ENCODE measurements at regions not wholly inside any gene's neighbourhood (a gene's known extent, or its start where the extent isn't known, plus 50 kb on each side); places are given as distances from the start of the nearest gene placed in this dataset.

- Histone ChIP-seq H2AK9ac (replicated peaks; ENCODE audit: low read depth, low read length, poor library complexity) (no peak overlapping the region), H3K27ac (ENCODE audit: insufficient read depth, low read length) (no peak overlapping the region), H3K9me3 (ENCODE audit: control insufficient read depth, insufficient read depth, low read length) (peaks cover 31% of the 10 kb centered on the region), H3K36me3 (ENCODE audit: control insufficient read depth, insufficient read depth, low read length) (no peaks in the 10 kb centered on the region), H2AK5ac (ENCODE audit: low read depth, low read length) (no peak overlapping the region), H2AFZ (replicated peaks; ENCODE audit: low read length, poor library complexity) (no peak overlapping the region), H2BK5ac (ENCODE audit: low read depth, low read length, poor library complexity, severe bottlenecking) (no peak overlapping the region), H3K23ac (ENCODE audit: low read depth, low read length) (no peak overlapping the region), H2BK15ac (ENCODE audit: low read depth, low read length) (no peak overlapping the region), H3K4me1 (ENCODE audit: control insufficient read depth, insufficient read depth, low read length) (no peaks in the 10 kb centered on the region), H3K27me3 (ENCODE audit: control insufficient read depth, insufficient read depth, low read length) (no peaks in the 10 kb centered on the region), H3K4me3 (ENCODE audit: insufficient read depth, low read depth, low read length) (no peak overlapping the region), H4K8ac (ENCODE audit: low read depth in 2 of 2, low read length in 2 of 2) (no peak overlapping the region), H3K79me1 (ENCODE audit: low read depth in 1 of 2, low read length in 2 of 2) (no peaks in the 10 kb centered on the region), H3K4ac (ENCODE audit: low read depth, low read length) (no peak overlapping the region), H4K91ac (ENCODE audit: insufficient read depth, low read depth, low read length) (no peak overlapping the region), H2BK20ac (ENCODE audit: low read depth, low read length) (no peak overlapping the region), H2BK120ac (ENCODE audit: low read depth, low read length) (no peak overlapping the region), H3K56ac (ENCODE audit: extremely low read depth, insufficient read depth, low read length) (no peak overlapping the region), H3K9me1 (ENCODE audit: insufficient read depth, low read length) (no peaks in the 10 kb centered on the region), H3K18ac (ENCODE audit: low read depth, low read length) (no peak overlapping the region), H4K20me1 (ENCODE audit: insufficient read depth, low read length) (no peaks in the 10 kb centered on the region), H3K9ac (ENCODE audit: low read depth, low read length) (no peak overlapping the region), H3K14ac (replicated peaks; ENCODE audit: low read depth, low read length) (no peak overlapping the region), H4K5ac (ENCODE audit: low read depth, low read length) (no peak overlapping the region), H3K4me2 (ENCODE audit: low read depth, low read length) (no peak overlapping the region)
- in situ Hi-C loops (cut with MboI; ENCODE audit: low sequenced_read_pairs) (no loop called here), intact Hi-C loops (cut with micrococcal nuclease) (no loop called here), dilution Hi-C loops (cut with HindIII; ENCODE audit: low sequenced_read_pairs, unreplicated experiment) (no loop called here)
- DNase-seq = no peak
- no peak for ATAC-seq (ENCODE audit: low read depth)
- ChIA-PET CTCF (interaction anchor here (0.6 kb wide), 1 partner anchor 13 kb away, joined by 3 read pairs; no protein-coding TSS in a partner anchor), POLR2A (ENCODE audit: unreplicated experiment) (no interaction called here)
- WGBS, 2 experiments (ENCODE audit: extremely low coverage in 2 of 2, insufficient read length in 1 of 2) = 23% methylated on average over 10 of the region's 15 CpGs; no CpG with 5 or more reads in 1 of the 2 experiments
- TF ChIP-seq SMC3 (IDR thresholded peaks at IDR 0.05; ENCODE audit: low read depth, low read length) = no peak
- no peak for TF ChIP-seq MAZ (IDR thresholded peaks at IDR 0.05; ENCODE audit: borderline replicate concordance, low read depth, low read length)
- no peak for TF ChIP-seq POLR2A (IDR thresholded peaks at IDR 0.05; ENCODE audit: low read depth, low read length)
- no peak for TF ChIP-seq RCOR1 (IDR thresholded peaks at IDR 0.05; ENCODE audit: insufficient replicate concordance, low read length)
- TF ChIP-seq CTCF (conservative IDR thresholded peaks at IDR 0.05; ENCODE audit: low read depth, low read length) = no peak
- TF ChIP-seq MXI1 (IDR thresholded peaks at IDR 0.05; ENCODE audit: borderline replicate concordance, low read depth, low read length) = no peak
- TF ChIP-seq USF2 (IDR thresholded peaks at IDR 0.05; ENCODE audit: low read depth, low read length) = no peak
- no peak for TF ChIP-seq RFX5 (IDR thresholded peaks at IDR 0.05; ENCODE audit: low read depth, low read length)
- no peak for TF ChIP-seq NFE2L2 (IDR thresholded peaks at IDR 0.05; ENCODE audit: low read depth, low read length)
- TF ChIP-seq FOS (IDR thresholded peaks at IDR 0.05; ENCODE audit: low read depth, low read length) = no peak
- no peak for TF ChIP-seq RAD21 (IDR thresholded peaks at IDR 0.05; ENCODE audit: low read length)
- TF ChIP-seq MAFK (IDR thresholded peaks at IDR 0.05; ENCODE audit: low read depth, low read length) = no peak
- no TSS peak for BruUV-seq (replicated peaks)
These were observed 348.5 kb upstream of the SHH start for GRCh38 chr7:156160811-156161210.
